Spinal cord (tissue), 9 donors: ENCODE measurements at regions not wholly inside any gene's neighbourhood (a gene's known extent, or its start where the extent isn't known, plus 50 kb on each side); places are given as distances from the start of the nearest gene placed in this dataset.

Experiments used
- DNase-seq, 6 donors: peaks; one replicate each; pipeline versions ENCODE4 v3.0.0 to v3.0.0-alpha.2; 2013 to 2015; ENCODE audit warnings: low spot score in 6 of 6, low read depth in 4 of 6
- H3K27ac ChIP-seq: one replicate; pipeline ENCODE4 v1.5.1; 2013; ENCODE audit warnings: low read depth, low read length, control low read depth
- H3K27me3 ChIP-seq: one replicate; pipeline ENCODE4 v1.6.1; 2013; ENCODE audit warnings: low read length; ENCODE audit not compliant: control insufficient read depth, insufficient read depth
- H3K36me3 ChIP-seq: one replicate; pipeline ENCODE4 v1.6.1; 2013; ENCODE audit warnings: low read length; ENCODE audit not compliant: control insufficient read depth, insufficient read depth
- H3K4me1 ChIP-seq: one replicate; pipeline ENCODE4 v1.6.1; 2013; ENCODE audit warnings: low read length; ENCODE audit not compliant: control insufficient read depth, insufficient read depth
- H3K4me3 ChIP-seq: one replicate; pipeline ENCODE4 v1.5.1; 2013; ENCODE audit warnings: low read depth, low read length, control low read depth
- H3K9me3 ChIP-seq: one replicate; pipeline ENCODE4 v1.6.1; 2013; ENCODE audit warnings: low read length; ENCODE audit not compliant: control insufficient read depth, insufficient read depth
- WGBS: methylation state at CpG from one replicate; pipeline ENCODE4 v1.1.5; 2013; ENCODE audit warnings: missing lambda C conversion rate; ENCODE audit not compliant: insufficient coverage; 5-methylcytosine and 5-hydroxymethylcytosine counted together
- donor health status: healthy.

- Histone ChIP-seq H3K9me3 (no peaks in the 10 kb centered on the region), H3K36me3 (no peaks in the 10 kb centered on the region), H3K27me3 (no peaks in the 10 kb centered on the region), H3K27ac (no peak overlapping the region), H3K4me3 (no peak overlapping the region), H3K4me1 (no peaks in the 10 kb centered on the region)
- no CpG with 5 or more reads among the region's 2 CpGs for WGBS
- DNase-seq: peak in 1 of 6 donors; percentile 12
Observed at GRCh38 chr2:59538398-59538911, 1015.0 kb downstream of the BCL11A start.

GRCh38 chr2:59532808-59533207, 1020.6 kb downstream of the BCL11A start:
- no CpG with 5 or more reads among the region's 3 CpGs for WGBS
- no peaks in the 10 kb centered on the region for H3K9me3 ChIP-seq
- no peak overlapping the region for H3K27ac ChIP-seq
- no peaks in the 10 kb centered on the region for H3K4me1 ChIP-seq
- no peak overlapping the region for H3K4me3 ChIP-seq
- H3K27me3 ChIP-seq: no peaks in the 10 kb centered on the region
- no peak for DNase-seq
- no peaks in the 10 kb centered on the region for H3K36me3 ChIP-seq

GRCh38 chr2:59530258-59530657, 1023.2 kb downstream of the BCL11A start:
- Histone ChIP-seq H3K4me1 (no peaks in the 10 kb centered on the region), H3K9me3 (no peaks in the 10 kb centered on the region), H3K27ac (no peak overlapping the region), H3K36me3 (no peaks in the 10 kb centered on the region), H3K4me3 (no peak overlapping the region), H3K27me3 (no peaks in the 10 kb centered on the region)
- WGBS: 20% methylated on average over 1 of the region's 1 CpG
- DNase-seq: no peak

DNA sequence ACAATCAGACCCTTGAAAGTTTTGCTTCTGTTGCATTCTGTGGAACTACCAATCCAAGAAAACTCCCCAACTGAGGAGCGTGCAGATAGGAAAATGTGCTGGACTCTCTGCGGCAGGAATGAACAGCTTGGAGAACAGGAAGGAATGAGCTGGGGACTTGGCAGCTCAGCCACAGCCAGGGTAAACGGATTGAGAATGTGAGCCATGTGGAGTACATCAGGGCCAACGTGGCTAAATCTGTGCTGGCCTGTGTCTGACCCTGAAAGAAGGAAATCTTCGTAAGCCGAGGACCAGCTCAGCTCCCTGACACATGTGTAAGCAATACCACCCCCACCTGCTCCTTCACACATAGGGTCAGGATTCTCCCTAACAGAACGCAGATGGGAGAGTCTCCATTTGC, 1023.7 kb downstream of the BCL11A start:
- peak in 1 of 6 donors; percentile 26 for DNase-seq
- WGBS: 70% methylated on average over 4 of the region's 7 CpGs
- Histone ChIP-seq H3K9me3 (no peaks in the 10 kb centered on the region), H3K4me3 (no peak overlapping the region), H3K27ac (no peak overlapping the region), H3K36me3 (no peaks in the 10 kb centered on the region), H3K4me1 (no peaks in the 10 kb centered on the region), H3K27me3 (no peaks in the 10 kb centered on the region)

- WGBS: 82% methylated on average over 4 of the region's 4 CpGs
- no peaks in the 10 kb centered on the region for H3K27me3 ChIP-seq
- H3K36me3 ChIP-seq: no peaks in the 10 kb centered on the region
- no peak for DNase-seq
- H3K4me3 ChIP-seq: no peak overlapping the region
- no peaks in the 10 kb centered on the region for H3K9me3 ChIP-seq
- H3K27ac ChIP-seq: no peak overlapping the region
- no peaks in the 10 kb centered on the region for H3K4me1 ChIP-seq
Observed at GRCh38 chr2:59528525-59528924, 1024.9 kb downstream of the BCL11A start.

DNA sequence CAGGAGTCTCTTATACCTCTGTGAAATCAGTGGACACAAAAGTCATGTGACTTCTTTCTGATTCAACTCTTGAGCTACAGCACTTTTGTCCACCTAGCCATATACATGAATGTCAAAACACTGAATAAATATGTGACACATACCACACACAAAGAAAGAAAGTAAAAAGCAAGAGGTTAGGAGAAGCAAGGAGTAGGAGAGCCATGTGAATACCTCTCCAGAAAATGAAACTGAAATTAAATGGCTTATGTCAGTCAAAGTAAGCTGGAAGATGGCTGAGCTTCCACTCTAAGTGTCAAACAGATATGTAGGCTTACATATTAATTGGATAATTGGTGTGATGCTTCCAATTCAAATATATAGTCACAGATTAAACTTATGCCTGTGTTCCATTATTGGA, 1050.5 kb downstream of the BCL11A start:
- Histone ChIP-seq H3K9me3 (no peaks in the 10 kb centered on the region), H3K36me3 (no peaks in the 10 kb centered on the region), H3K27me3 (no peaks in the 10 kb centered on the region), H3K27ac (no peak overlapping the region), H3K4me3 (no peak overlapping the region), H3K4me1 (no peaks in the 10 kb centered on the region)
- DNase-seq: no peak

- no peaks in the 10 kb centered on the region for H3K4me1 ChIP-seq
- DNase-seq: no peak
- 75% methylated on average over 1 of the region's 2 CpGs for WGBS
- H3K4me3 ChIP-seq: no peak overlapping the region
- no peaks in the 10 kb centered on the region for H3K27me3 ChIP-seq
- H3K27ac ChIP-seq: no peak overlapping the region
- peaks cover 2% of the 10 kb centered on the region for H3K9me3 ChIP-seq
- H3K36me3 ChIP-seq: no peaks in the 10 kb centered on the region
Observed at GRCh38 chr2:59490994-59491393, 1062.5 kb downstream of the BCL11A start.

GRCh38 chr2:59490192-59490591, 1063.3 kb downstream of the BCL11A start:
- no CpG with 5 or more reads among the region's 2 CpGs for WGBS

DNA sequence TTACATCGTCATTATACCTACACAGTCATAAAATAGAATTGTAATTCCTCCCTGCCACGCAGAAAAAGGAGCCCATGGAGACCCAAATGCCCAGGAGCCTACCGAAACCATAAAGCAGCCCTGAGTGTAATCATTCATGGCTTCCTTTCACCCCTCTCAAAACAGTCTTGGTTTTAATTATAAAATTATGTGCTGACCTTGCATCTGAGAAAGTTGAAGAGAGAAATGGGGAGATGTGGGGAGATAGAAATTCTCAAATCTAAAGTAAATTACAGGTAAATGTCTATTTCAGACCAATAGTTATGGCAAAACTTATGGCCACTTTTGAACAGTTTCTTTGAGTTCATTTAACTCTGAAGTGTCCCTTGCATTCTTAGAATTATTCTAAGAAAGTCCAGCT, 1068.8 kb downstream of the BCL11A start:
- Histone ChIP-seq H3K4me1 (no peaks in the 10 kb centered on the region), H3K9me3 (no peaks in the 10 kb centered on the region), H3K27ac (no peak overlapping the region), H3K4me3 (no peak overlapping the region), H3K27me3 (no peaks in the 10 kb centered on the region), H3K36me3 (no peaks in the 10 kb centered on the region)
- no peak for DNase-seq
- WGBS: no CpG with 5 or more reads among the region's 3 CpGs

More at GRCh38 chr2:59490192-59490591, 1063.3 kb downstream of the BCL11A start:
- no peak overlapping the region for H3K27ac ChIP-seq
- no peak for DNase-seq
- no peaks in the 10 kb centered on the region for H3K9me3 ChIP-seq
- no peaks in the 10 kb centered on the region for H3K36me3 ChIP-seq
- no peaks in the 10 kb centered on the region for H3K27me3 ChIP-seq
- no peaks in the 10 kb centered on the region for H3K4me1 ChIP-seq
- no peak overlapping the region for H3K4me3 ChIP-seq

DNA sequence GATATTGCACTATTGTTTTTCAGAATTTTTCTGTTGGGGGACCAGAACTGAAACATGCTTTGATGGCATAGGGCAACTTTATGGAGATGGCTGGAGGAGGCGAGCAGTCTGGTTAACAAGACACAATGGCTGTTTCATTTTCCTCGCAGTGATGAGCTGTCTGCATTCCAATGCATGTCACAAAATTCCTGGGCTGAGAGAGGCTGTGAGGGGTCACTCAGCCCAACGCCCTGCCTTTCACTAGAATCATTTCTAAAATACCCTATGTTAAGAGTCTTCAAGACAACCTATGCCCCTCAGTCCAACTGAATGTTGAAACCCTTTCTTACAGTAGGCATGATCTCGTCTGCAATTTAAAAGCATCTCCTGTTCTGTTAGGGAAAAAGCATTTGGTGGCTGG, 1090.0 kb downstream of the BCL11A start:
- Histone ChIP-seq H3K4me3 (no peak overlapping the region), H3K4me1 (no peaks in the 10 kb centered on the region), H3K9me3 (no peaks in the 10 kb centered on the region), H3K27ac (no peak overlapping the region), H3K36me3 (no peaks in the 10 kb centered on the region), H3K27me3 (no peaks in the 10 kb centered on the region)
- WGBS: 51% methylated on average over 2 of the region's 4 CpGs
- DNase-seq: peak in 1 of 6 donors; percentile 41
